Sigmoid colon (tissue), 6 donors: ENCODE measurements at regions not wholly inside any gene's neighbourhood (a gene's known extent, or its start where the extent isn't known, plus 50 kb on each side); places are given as distances from the start of the nearest gene placed in this dataset.

Experiments
- DNase-seq: peaks from one replicate; pipeline ENCODE4 v3.0.0-alpha.2; 2019
- H3K27ac ChIP-seq, 4 donors: fragments of 200-600 bp; sonication (generic); one replicate each; pipeline ENCODE4 v1.5.1; 2016 to 2019; ENCODE audit warnings: mild to moderate bottlenecking in 1 of 4
- H3K27me3 ChIP-seq, 3 donors: fragments of 200-600 bp; sonication (generic); one replicate each; pipeline ENCODE4 v1.5.1; 2019; ENCODE audit warnings: mild to moderate bottlenecking in 1 of 3
- H3K36me3 ChIP-seq, 4 donors: fragments of 200-600 bp; sonication (generic); one replicate each; pipeline ENCODE4 v1.5.1; 2016 to 2019
- H3K4me1 ChIP-seq, 4 donors: fragments of 200-600 bp; sonication (generic); one replicate each; pipeline ENCODE4 v1.5.1; 2017 to 2019
- H3K4me3 ChIP-seq, 4 donors: fragments of 200-600 bp; sonication (generic); one replicate each; pipeline ENCODE4 v1.5.1; 2017 to 2019; ENCODE audit warnings: mild to moderate bottlenecking in 2 of 4, moderate library complexity in 1 of 4
- H3K9me3 ChIP-seq, 4 donors: fragments of 200-600 bp in 3 of 4; sonication (generic) in 3 of 4; one replicate each; pipeline versions ENCODE4 v1.5.1 to v1.6.1; 2013 to 2019
- EP300 ChIP-seq, 4 donors: sonication (generic); formaldehyde crosslinking; IDR thresholded peaks; one replicate each; pipeline ENCODE4 v1.6.1; 2017; ENCODE audit warnings: antibody characterized with exemption in 4 of 4
- POLR2A ChIP-seq, 2 donors: fragments of 450-650 bp; IDR thresholded peaks; one replicate each; pipeline ENCODE4 v1.6.1; 2016; ENCODE audit warnings: antibody characterized with exemption in 2 of 2, mild to moderate bottlenecking in 2 of 2, moderate library complexity in 2 of 2
- POLR2AphosphoS5 ChIP-seq, 4 donors: sonication (generic); formaldehyde crosslinking; IDR thresholded peaks; one replicate each; pipeline ENCODE4 v1.6.1; 2017; ENCODE audit warnings: antibody characterized with exemption in 4 of 4
- WGBS, 2 donors: extraction: QIAGEN DNeasy Blood & Tissue Kit; methylation state at CpG; one replicate each; pipeline ENCODE4 v1.1.7; 2013; 5-methylcytosine and 5-hydroxymethylcytosine counted together
- intact Hi-C: fragments of 100-400 bp; cut with DNase I; formaldehyde crosslinking; loops from one replicate; pipeline ENCODE4 v1.15.1; 2023
- TF ChIP-seq, protein P1 (sequence below), 4 experiments: fragments of 450-650 bp in 3 of 4; fragments of 200-600 bp in 1 of 4; IDR thresholded peaks; one replicate each; pipeline ENCODE4 v1.5.1; 2016 to 2019; ENCODE audit warnings: antibody characterized with exemption in 4 of 4, mild to moderate bottlenecking in 3 of 4, moderate library complexity in 2 of 4
- donor health status: healthy with polysubstance abuse.
- donor health status: healthy.

GRCh38 chr14:43872752-43873655 is 634.1 kb downstream of the FSCB start:
- no peak for DNase-seq
- 68 to 76% methylated on average over 7 of the region's 7 CpGs for WGBS, 2 donors
- Histone ChIP-seq H3K36me3 (no peaks in the 10 kb centered on the region), H3K9me3 (no peaks in the 10 kb centered on the region), H3K4me3 (no peak overlapping the region), H3K4me1 (no peaks in the 10 kb centered on the region), H3K27ac (no peak overlapping the region), H3K27me3 (no peaks in the 10 kb centered on the region)
- intact Hi-C loops: no loop called here
- TF ChIP-seq POLR2AphosphoS5 (IDR thresholded peaks at IDR 0.05) (no peak), EP300 (IDR thresholded peaks at IDR 0.05) (no peak), POLR2A (IDR thresholded peaks at IDR 0.05) (no peak)
- TF ChIP-seq, protein P1, sequence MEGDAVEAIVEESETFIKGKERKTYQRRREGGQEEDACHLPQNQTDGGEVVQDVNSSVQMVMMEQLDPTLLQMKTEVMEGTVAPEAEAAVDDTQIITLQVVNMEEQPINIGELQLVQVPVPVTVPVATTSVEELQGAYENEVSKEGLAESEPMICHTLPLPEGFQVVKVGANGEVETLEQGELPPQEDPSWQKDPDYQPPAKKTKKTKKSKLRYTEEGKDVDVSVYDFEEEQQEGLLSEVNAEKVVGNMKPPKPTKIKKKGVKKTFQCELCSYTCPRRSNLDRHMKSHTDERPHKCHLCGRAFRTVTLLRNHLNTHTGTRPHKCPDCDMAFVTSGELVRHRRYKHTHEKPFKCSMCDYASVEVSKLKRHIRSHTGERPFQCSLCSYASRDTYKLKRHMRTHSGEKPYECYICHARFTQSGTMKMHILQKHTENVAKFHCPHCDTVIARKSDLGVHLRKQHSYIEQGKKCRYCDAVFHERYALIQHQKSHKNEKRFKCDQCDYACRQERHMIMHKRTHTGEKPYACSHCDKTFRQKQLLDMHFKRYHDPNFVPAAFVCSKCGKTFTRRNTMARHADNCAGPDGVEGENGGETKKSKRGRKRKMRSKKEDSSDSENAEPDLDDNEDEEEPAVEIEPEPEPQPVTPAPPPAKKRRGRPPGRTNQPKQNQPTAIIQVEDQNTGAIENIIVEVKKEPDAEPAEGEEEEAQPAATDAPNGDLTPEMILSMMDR (IDR thresholded peaks at IDR 0.05): no peak

- WGBS, 2 donors: 88% methylated on average over 5 of the region's 5 CpGs
- TF ChIP-seq EP300 (IDR thresholded peaks at IDR 0.05) (no peak), POLR2A (IDR thresholded peaks at IDR 0.05) (no peak)
- intact Hi-C loops: no loop called here
- Histone ChIP-seq H3K4me3 (no peak overlapping the region), H3K36me3 (no peaks in the 10 kb centered on the region), H3K4me1 (no peaks in the 10 kb centered on the region), H3K9me3 (no peaks in the 10 kb centered on the region), H3K27me3 (no peaks in the 10 kb centered on the region), H3K27ac (no peak overlapping the region)
- no peak for DNase-seq
These were observed 634.9 kb downstream of the FSCB start for GRCh38 chr14:43872222-43872621.

- intact Hi-C loops: no loop called here
- DNase-seq: no peak
- Histone ChIP-seq H3K4me3 (no peak overlapping the region), H3K9me3 (no peaks in the 10 kb centered on the region), H3K27ac (no peak overlapping the region), H3K4me1 (peaks cover 0 to 8% (median 4%) of the 10 kb centered on the region in 4 donors), H3K27me3 (no peaks in the 10 kb centered on the region), H3K36me3 (no peaks in the 10 kb centered on the region)
- no peak for TF ChIP-seq POLR2A (IDR thresholded peaks at IDR 0.05)
- no peak for TF ChIP-seq POLR2AphosphoS5 (IDR thresholded peaks at IDR 0.05)
- no peak for TF ChIP-seq EP300 (IDR thresholded peaks at IDR 0.05)
- TF ChIP-seq, protein P1 (IDR thresholded peaks at IDR 0.05): no peak
These were observed 648.1 kb downstream of the FSCB start for GRCh38 chr14:43858981-43859380.

DNA sequence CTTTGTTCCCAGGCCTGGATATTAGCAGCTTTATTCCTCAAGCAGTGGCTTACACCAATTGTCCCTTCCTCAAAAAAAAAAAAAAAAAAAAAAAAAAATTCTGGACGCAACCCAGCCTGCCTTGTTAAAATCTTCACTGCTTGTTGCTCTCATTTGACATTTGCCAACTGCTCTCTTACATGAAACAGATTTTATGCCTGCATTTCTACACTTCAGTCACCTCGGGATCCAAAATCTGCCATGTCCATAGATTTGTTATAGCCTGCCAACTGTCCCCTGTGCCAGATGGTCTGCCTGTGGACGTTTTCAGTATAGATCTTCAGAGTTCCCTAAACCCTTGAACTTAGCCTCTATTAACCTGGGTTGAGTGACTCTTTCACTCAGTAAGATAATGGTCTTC is 651.5 kb downstream of the FSCB start:
- 54 to 60% methylated on average over 3 of the region's 3 CpGs for WGBS, 2 donors
- no peak overlapping the region for H3K4me3 ChIP-seq
- peaks cover 0 to 8% (median 4%) of the 10 kb centered on the region in 4 donors for H3K4me1 ChIP-seq
- H3K36me3 ChIP-seq: no peaks in the 10 kb centered on the region
- TF ChIP-seq EP300 (IDR thresholded peaks at IDR 0.05) (no peak), POLR2A (IDR thresholded peaks at IDR 0.05) (no peak), POLR2AphosphoS5 (IDR thresholded peaks at IDR 0.05) (no peak)
- TF ChIP-seq, protein P1 (IDR thresholded peaks at IDR 0.05): no peak
- H3K27me3 ChIP-seq: no peaks in the 10 kb centered on the region
- intact Hi-C loops: no loop called here
- no peak overlapping the region for H3K27ac ChIP-seq
- H3K9me3 ChIP-seq: no peaks in the 10 kb centered on the region
- no peak for DNase-seq

DNA sequence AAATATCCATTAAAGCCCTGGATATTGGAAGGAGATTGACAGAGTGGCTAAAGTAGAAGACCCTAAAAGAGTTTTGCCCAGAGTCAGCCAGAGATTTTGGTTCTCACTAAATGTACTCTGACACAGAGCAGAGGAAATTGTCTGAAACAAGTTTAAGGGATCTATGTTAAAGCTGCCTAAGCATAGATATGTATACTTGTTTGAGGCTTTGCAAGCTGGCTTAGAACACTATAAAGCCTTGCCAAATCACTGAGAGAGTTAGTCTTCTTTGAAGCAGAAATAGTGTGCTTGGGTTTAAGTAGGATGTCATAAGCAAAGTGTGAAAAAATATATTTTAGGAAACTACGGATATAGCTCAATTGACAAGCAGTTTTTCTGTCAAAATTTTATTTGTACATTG is 653.5 kb downstream of the FSCB start:
- Histone ChIP-seq H3K27me3 (no peaks in the 10 kb centered on the region), H3K9me3 (no peaks in the 10 kb centered on the region), H3K4me1 (peaks cover 0 to 8% (median 4%) of the 10 kb centered on the region in 4 donors), H3K4me3 (no peak overlapping the region), H3K36me3 (no peaks in the 10 kb centered on the region), H3K27ac (no peak overlapping the region)
- WGBS, 2 donors: 83 to 85% methylated on average over 1 of the region's 1 CpG
- no peak for TF ChIP-seq EP300 (IDR thresholded peaks at IDR 0.05)
- TF ChIP-seq, protein P1 (IDR thresholded peaks at IDR 0.05): no peak
- TF ChIP-seq POLR2AphosphoS5 (IDR thresholded peaks at IDR 0.05): no peak
- no peak for TF ChIP-seq POLR2A (IDR thresholded peaks at IDR 0.05)
- DNase-seq: no peak
- intact Hi-C loops: no loop called here
